ENCODE measurements at regions not wholly inside any gene's neighbourhood (a gene's known extent, or its start where the extent isn't known, plus 50 kb on each side); places are given as distances from the start of the nearest gene placed in this dataset.

- TF ChIP-seq EZH2 (IDR thresholded peaks at IDR 0.05; ENCODE audit: borderline replicate concordance, low read depth, low read length, poor library complexity, severe bottlenecking) (no peak), CTCF (conservative IDR thresholded peaks at IDR 0.05; ENCODE audit: low read depth, low read length) (no peak)
These were observed 120.6 kb upstream of the NUDT6 start for GRCh38 chr4:123043013-123043412.

All from A673 (cell line).